CD4-positive, alpha-beta T cell (primary cell): ENCODE measurements at regions not wholly inside any gene's neighbourhood (a gene's known extent, or its start where the extent isn't known, plus 50 kb on each side); places are given as distances from the start of the nearest gene placed in this dataset.

Experiments
- ATAC-seq: fragments of 200-7000 bp; cut with Tn5 transposase; one replicate; pipeline ENCODE4 v1.10.0; 2022; ENCODE audit warnings: mild to moderate bottlenecking; ENCODE audit not compliant: poor library complexity
- CTCF ChIA-PET: fragments of 350-600 bp; sonication (Branson Sonifier 250); formaldehyde crosslinking; loops from one replicate; lab custom pipeline; 2021; ENCODE audit warnings: antibody characterized with exemption, inconsistent platforms; lab: Charles Lee
- POLR2A ChIA-PET: fragments of 350-600 bp; sonication (Branson Sonifier 250); formaldehyde crosslinking; loops from one replicate; lab custom pipeline; 2021; ENCODE audit warnings: antibody characterized with exemption, inconsistent platforms; lab: Charles Lee
- DNase-seq, 14 experiments: peaks; one replicate each; pipeline ENCODE4 v3.0.0-alpha.2; 2013 to 2020; ENCODE audit warnings: mixed read lengths in 2 of 14
- H3K27ac ChIP-seq, 2 donors: one replicate each; pipeline versions ENCODE4 v1.5.1 to v1.7.0; 2013; ENCODE audit warnings: low read length in 2 of 2, low read depth in 1 of 2, mild to moderate bottlenecking in 1 of 2
- H3K27me3 ChIP-seq, 2 experiments: 1 replicate in 1 of 2; 2 replicates in 1 of 2; pipeline versions ENCODE4 v1.6.1 to v1.7.0; 2013; ENCODE audit warnings: low read length in 2 of 2, control low read depth in 1 of 2, mild to moderate bottlenecking in 1 of 2, moderate library complexity in 1 of 2; ENCODE audit not compliant: insufficient read depth in 2 of 2, control insufficient read depth in 1 of 2
- H3K36me3 ChIP-seq: one replicate; pipeline ENCODE4 v1.6.1; 2013; ENCODE audit warnings: low read length, control low read depth; ENCODE audit not compliant: insufficient read depth
- H3K4me1 ChIP-seq: one replicate; pipeline ENCODE4 v1.6.1; 2013; ENCODE audit warnings: low read length, control low read depth; ENCODE audit not compliant: insufficient read depth
- H3K4me3 ChIP-seq: one replicate; pipeline ENCODE4 v1.5.1; 2013; ENCODE audit warnings: mild to moderate bottlenecking, low read length, moderate library complexity
- H3K9me3 ChIP-seq, 2 experiments: 1 replicate in 1 of 2; 2 replicates in 1 of 2; pipeline versions ENCODE4 v1.6.1 to v1.7.0; 2013; ENCODE audit warnings: low read length in 2 of 2, mild to moderate bottlenecking in 2 of 2, control low read depth in 1 of 2, moderate library complexity in 1 of 2; ENCODE audit not compliant: control insufficient read depth in 1 of 2, insufficient read depth in 1 of 2
- H3K27ac Mint-ChIP-seq: one replicate; pipeline ENCODE4 v1.8.0; 2020; ENCODE audit warnings: mixed read lengths
- H3K27me3 Mint-ChIP-seq: one replicate; pipeline ENCODE4 v1.8.0; 2021; ENCODE audit warnings: mixed read lengths
- H3K36me3 Mint-ChIP-seq: one replicate; pipeline ENCODE4 v1.8.0; 2021; ENCODE audit warnings: low read depth, mixed read lengths
- H3K4me1 Mint-ChIP-seq: one replicate; pipeline ENCODE4 v1.8.0; 2021; ENCODE audit warnings: low read depth, mixed read lengths
- H3K4me3 Mint-ChIP-seq: one replicate; pipeline ENCODE4 v1.8.0; 2020; ENCODE audit warnings: mild to moderate bottlenecking, mixed read lengths
- H3K9me3 Mint-ChIP-seq: one replicate; pipeline ENCODE4 v1.8.0; 2020; ENCODE audit warnings: mixed read lengths
- CTCF ChIP-seq: fragments of 200-600 bp; IDR thresholded peaks from one replicate; pipeline ENCODE4 v1.8.0; 2022; ENCODE audit warnings: antibody characterized with exemption, mild to moderate bottlenecking
- intact Hi-C, 2 experiments: fragments of 100-400 bp; cut with DNase I in 1 of 2; cut with micrococcal nuclease in 1 of 2; formaldehyde crosslinking; loops; one replicate each; pipeline versions ENCODE4 v1.15.1 to v1.9.0; 2023 to 2025; cut with DNase I, micrococcal nuclease

DNA sequence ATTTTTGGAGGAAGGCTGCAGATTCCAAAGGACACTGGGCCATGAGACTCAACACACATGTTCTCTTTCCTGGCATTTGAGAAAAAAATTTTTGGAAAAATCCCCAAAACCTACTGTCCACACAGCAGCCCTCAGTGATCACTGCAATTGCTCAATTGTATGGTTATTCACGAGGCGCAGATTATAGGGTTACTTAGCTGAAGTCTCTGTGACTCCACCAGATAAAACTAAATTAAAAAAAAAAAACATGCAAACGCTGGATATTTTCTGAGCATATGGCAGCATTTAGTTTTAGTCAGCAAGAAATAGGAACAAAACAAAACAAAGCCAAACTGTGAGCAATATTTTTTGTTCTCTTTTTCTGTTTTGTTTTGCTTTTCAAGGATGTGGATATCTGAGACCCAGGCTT lies 83.8 kb upstream of the FAM20A start:
- Histone ChIP-seq H3K27ac (no peak overlapping the region), H3K4me1 (no peaks in the 10 kb centered on the region), H3K27me3 (peaks cover 0 to 4% of the 10 kb centered on the region in 2 experiments), H3K36me3 (no peaks in the 10 kb centered on the region), H3K4me3 (no peak overlapping the region), H3K9me3 (no peaks in the 10 kb centered on the region)
- TF ChIP-seq CTCF, result no peak
- Mint-ChIP-seq H3K27ac (no peak overlapping the region), H3K27me3 (peaks cover 17% of the 10 kb centered on the region), H3K9me3 (no peaks in the 10 kb centered on the region), H3K4me1 (no peaks in the 10 kb centered on the region), H3K36me3 (no peaks in the 10 kb centered on the region), H3K4me3 (no peak overlapping the region)
- intact Hi-C loops, result no loop called here
- CTCF ChIA-PET, result interaction anchor here (0.5 kb wide), 1 partner anchor 1295 kb away, joined by 5 read pairs; no protein-coding TSS in a partner anchor
- no peak for DNase-seq
- POLR2A ChIA-PET, result no interaction called here
- ATAC-seq, result no peak

GRCh38 chr17:68682903-68683302 lies 81.7 kb upstream of the FAM20A start:
- no peaks in the 10 kb centered on the region for H3K4me1 Mint-ChIP-seq
- H3K27ac Mint-ChIP-seq, result no peak overlapping the region
- no peak for TF ChIP-seq CTCF
- Histone ChIP-seq H3K4me3 (no peak overlapping the region), H3K36me3 (no peaks in the 10 kb centered on the region), H3K27me3 (peaks cover 0 to 9% of the 10 kb centered on the region in 2 experiments), H3K4me1 (no peaks in the 10 kb centered on the region), H3K27ac (no peak overlapping the region), H3K9me3 (no peaks in the 10 kb centered on the region)
- H3K9me3 Mint-ChIP-seq, result no peaks in the 10 kb centered on the region
- H3K27me3 Mint-ChIP-seq, result peaks cover 19% of the 10 kb centered on the region
- ChIA-PET CTCF (no interaction called here), POLR2A (no interaction called here)
- DNase-seq (no peak), ATAC-seq (no peak)
- no peaks in the 10 kb centered on the region for H3K36me3 Mint-ChIP-seq
- no peak overlapping the region for H3K4me3 Mint-ChIP-seq
- intact Hi-C loops, result no loop called here

- Mint-ChIP-seq H3K4me3 (no peak overlapping the region), H3K27ac (no peak overlapping the region), H3K27me3 (peaks cover 23% of the 10 kb centered on the region), H3K36me3 (no peaks in the 10 kb centered on the region), H3K4me1 (no peaks in the 10 kb centered on the region), H3K9me3 (no peaks in the 10 kb centered on the region)
- Histone ChIP-seq H3K27me3 (peaks cover 1 to 9% of the 10 kb centered on the region in 2 experiments), H3K4me3 (no peak overlapping the region), H3K4me1 (no peaks in the 10 kb centered on the region), H3K9me3 (no peaks in the 10 kb centered on the region), H3K36me3 (no peaks in the 10 kb centered on the region), H3K27ac (no peak overlapping the region)
- CTCF ChIA-PET, result no interaction called here
- DNase-seq (no peak), ATAC-seq (no peak)
- no peak for TF ChIP-seq CTCF
- intact Hi-C loops, result no loop called here
- POLR2A ChIA-PET, result no interaction called here
Measured at GRCh38 chr17:68679882-68680281, 78.7 kb upstream of the FAM20A start.
